Breast epithelium (tissue), 3 donors: ENCODE measurements at regions not wholly inside any gene's neighbourhood (a gene's known extent, or its start where the extent isn't known, plus 50 kb on each side); places are given as distances from the start of the nearest gene placed in this dataset.

ENCODE experiments used
- CTCF ChIP-seq, 3 donors: fragments of 450-650 bp; IDR thresholded peaks; one replicate each; pipeline ENCODE4 v1.5.1; 2016 to 2017; ENCODE audit warnings: antibody characterized with exemption in 3 of 3, mild to moderate bottlenecking in 3 of 3, moderate library complexity in 3 of 3
- POLR2A ChIP-seq: fragments of 450-650 bp; IDR thresholded peaks from one replicate; pipeline ENCODE4 v1.6.1; 2016; ENCODE audit warnings: antibody characterized with exemption, mild to moderate bottlenecking, moderate library complexity

- TF ChIP-seq CTCF (IDR thresholded peaks at IDR 0.05) (no peak), POLR2A (no peak)
Observed at GRCh38 chr4:82230306-82230705, 143.5 kb downstream of the HNRNPD start.
